HFFc6 (cell line): ENCODE measurements at regions not wholly inside any gene's neighbourhood (a gene's known extent, or its start where the extent isn't known, plus 50 kb on each side); places are given as distances from the start of the nearest gene placed in this dataset.

Experiments
- DNase-seq: peaks from one replicate; pipeline ENCODE4 v3.0.0-alpha.2; 2018
- H3K27ac Mint-ChIP-seq: 2 replicates; pipeline ENCODE4 v1.8.0; 2020; ENCODE audit warnings: mild to moderate bottlenecking, mixed read lengths
- H3K27me3 Mint-ChIP-seq: 2 replicates; pipeline ENCODE4 v1.8.0; 2021; ENCODE audit warnings: mild to moderate bottlenecking, moderate library complexity, mixed read lengths; ENCODE audit not compliant: insufficient read depth
- H3K36me3 Mint-ChIP-seq: 2 replicates; pipeline ENCODE4 v1.8.0; 2021; ENCODE audit warnings: low read depth, mixed read lengths
- H3K4me1 Mint-ChIP-seq: 2 replicates; pipeline ENCODE4 v1.8.0; 2020; ENCODE audit warnings: low read depth, mixed read lengths
- H3K4me3 Mint-ChIP-seq: 2 replicates; pipeline ENCODE4 v1.8.0; 2020; ENCODE audit warnings: mild to moderate bottlenecking, moderate library complexity, mixed read lengths
- H3K9me3 Mint-ChIP-seq: 2 replicates; pipeline ENCODE4 v1.8.0; 2020; ENCODE audit warnings: mild to moderate bottlenecking, mixed read lengths
- CTCF ChIP-seq: fragments of 200-600 bp; sonication (generic); IDR thresholded peaks from 2 replicates; pipeline ENCODE4 v1.5.0; 2021; ENCODE audit warnings: antibody characterized with exemption, mild to moderate bottlenecking

GRCh38 chr4:123072060-123072459, 149.7 kb upstream of the NUDT6 start:
- Mint-ChIP-seq H3K27me3 (no peaks in the 10 kb centered on the region), H3K9me3 (no peaks in the 10 kb centered on the region), H3K4me3 (no peak overlapping the region), H3K36me3 (no peaks in the 10 kb centered on the region), H3K27ac (no peak overlapping the region), H3K4me1 (peaks cover 14% of the 10 kb centered on the region)
- no peak for TF ChIP-seq CTCF
- DNase-seq: no peak

GRCh38 chr4:123073650-123074049, 151.3 kb upstream of the NUDT6 start:
- DNase-seq: no peak
- no peak for TF ChIP-seq CTCF
- H3K4me3 Mint-ChIP-seq: no peak overlapping the region

GRCh38 chr4:123077330-123077729, 154.9 kb upstream of the NUDT6 start:
- Mint-ChIP-seq H3K9me3 (no peaks in the 10 kb centered on the region), H3K4me3 (no peak overlapping the region), H3K36me3 (no peaks in the 10 kb centered on the region), H3K27ac (no peak overlapping the region), H3K4me1 (no peaks in the 10 kb centered on the region), H3K27me3 (no peaks in the 10 kb centered on the region)
- TF ChIP-seq CTCF: no peak
- DNase-seq: no peak

More at GRCh38 chr4:123073650-123074049, 151.3 kb upstream of the NUDT6 start:
- Mint-ChIP-seq H3K27ac (no peak overlapping the region), H3K9me3 (no peaks in the 10 kb centered on the region), H3K4me1 (peaks cover 7% of the 10 kb centered on the region; the same call in 1 of the 2 replicates), H3K27me3 (no peaks in the 10 kb centered on the region), H3K36me3 (no peaks in the 10 kb centered on the region)

GRCh38 chr4:123081971-123082370, 159.6 kb upstream of the NUDT6 start:
- H3K4me3 Mint-ChIP-seq: no peak overlapping the region
- H3K27me3 Mint-ChIP-seq: no peaks in the 10 kb centered on the region; the same call in 1 of the 2 replicates
- H3K9me3 Mint-ChIP-seq: no peaks in the 10 kb centered on the region
- H3K36me3 Mint-ChIP-seq: peaks cover 9% of the 10 kb centered on the region
- TF ChIP-seq CTCF: no peak
- DNase-seq: no peak
- H3K27ac Mint-ChIP-seq: no peak overlapping the region
- H3K4me1 Mint-ChIP-seq: peaks cover 9% of the 10 kb centered on the region

GRCh38 chr4:123083646-123084045, 161.2 kb upstream of the NUDT6 start:
- TF ChIP-seq CTCF: no peak
- no peaks in the 10 kb centered on the region; the same call in 1 of the 2 replicates for H3K27me3 Mint-ChIP-seq
- no peaks in the 10 kb centered on the region for H3K9me3 Mint-ChIP-seq
- DNase-seq: no peak
- H3K4me1 Mint-ChIP-seq: peaks cover 11% of the 10 kb centered on the region
- H3K36me3 Mint-ChIP-seq: peaks cover 18% of the 10 kb centered on the region
- H3K27ac Mint-ChIP-seq: no peak overlapping the region
- H3K4me3 Mint-ChIP-seq: no peak overlapping the region

GRCh38 chr4:123088501-123088900, 166.1 kb upstream of the NUDT6 start:
- Mint-ChIP-seq H3K36me3 (peaks cover 30% of the 10 kb centered on the region), H3K27me3 (no peaks in the 10 kb centered on the region; the same call in 1 of the 2 replicates), H3K9me3 (no peaks in the 10 kb centered on the region), H3K27ac (no peak overlapping the region), H3K4me1 (peaks cover 16% of the 10 kb centered on the region), H3K4me3 (no peak overlapping the region)
- no peak for DNase-seq
- TF ChIP-seq CTCF: no peak
